Gastrocnemius medialis (tissue), 4 donors: ENCODE measurements at regions not wholly inside any gene's neighbourhood (a gene's known extent, or its start where the extent isn't known, plus 50 kb on each side); places are given as distances from the start of the nearest gene placed in this dataset.

ENCODE experiments used
- CTCF ChIP-seq, 5 experiments: fragments of 450-650 bp in 3 of 5; fragments of 200-600 bp in 2 of 5; sonication (generic) in 2 of 5; IDR thresholded peaks in 4 of 5; conservative IDR thresholded peaks in 1 of 5; 1 replicate in 4 of 5; 2 replicates in 1 of 5; pipeline ENCODE4 v1.5.1; 2016 to 2019; ENCODE audit warnings: antibody characterized with exemption in 5 of 5, mild to moderate bottlenecking in 3 of 5, moderate library complexity in 3 of 5
- POLR2A ChIP-seq, 2 donors: fragments of 450-650 bp; IDR thresholded peaks; one replicate each; pipeline ENCODE4 v1.6.1; 2017; ENCODE audit warnings: antibody characterized with exemption in 2 of 2, mild to moderate bottlenecking in 2 of 2, moderate library complexity in 2 of 2

- no peak for TF ChIP-seq CTCF (IDR thresholded peaks at IDR 0.05 in 4 of 5, conservative IDR thresholded peaks at IDR 0.05 in 1 of 5)
- TF ChIP-seq POLR2A (IDR thresholded peaks at IDR 0.05): no peak
These were observed 190.9 kb upstream of the CDH5 start for GRCh38 chr16:66175636-66176035.
